ENCODE measurements at regions not wholly inside any gene's neighbourhood (a gene's known extent, or its start where the extent isn't known, plus 50 kb on each side); places are given as distances from the start of the nearest gene placed in this dataset.

GRCh38 chr15:96002890-96003859 is 327.3 kb upstream of the NR2F2 start:
- DNase-seq (ENCODE audit: low read depth in 2 of 2) = no peak

DNA sequence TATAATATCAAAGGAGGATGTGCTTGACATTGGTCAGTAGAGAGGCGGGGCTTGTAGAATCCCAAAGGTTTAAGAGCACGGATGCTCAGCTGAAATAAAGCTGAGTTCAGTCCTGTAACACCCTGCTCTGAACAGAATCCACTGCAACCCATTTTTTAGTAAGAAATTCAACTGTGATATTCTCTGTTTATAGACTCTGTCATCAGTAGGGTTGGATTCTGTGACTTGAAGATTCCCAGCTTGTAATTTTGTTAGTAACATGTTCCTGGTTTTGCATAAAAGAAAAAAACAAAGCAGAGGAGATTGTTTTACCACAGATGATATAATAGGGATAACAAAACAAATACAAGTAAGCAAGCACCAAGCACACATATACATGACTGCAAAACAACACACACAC is 324.6 kb upstream of the NR2F2 start:
- no peak for DNase-seq (ENCODE audit: low read depth in 2 of 2)

GRCh38 chr15:96011136-96011535 is 319.4 kb upstream of the NR2F2 start:
- DNase-seq (ENCODE audit: low read depth in 2 of 2) = no peak

DNA sequence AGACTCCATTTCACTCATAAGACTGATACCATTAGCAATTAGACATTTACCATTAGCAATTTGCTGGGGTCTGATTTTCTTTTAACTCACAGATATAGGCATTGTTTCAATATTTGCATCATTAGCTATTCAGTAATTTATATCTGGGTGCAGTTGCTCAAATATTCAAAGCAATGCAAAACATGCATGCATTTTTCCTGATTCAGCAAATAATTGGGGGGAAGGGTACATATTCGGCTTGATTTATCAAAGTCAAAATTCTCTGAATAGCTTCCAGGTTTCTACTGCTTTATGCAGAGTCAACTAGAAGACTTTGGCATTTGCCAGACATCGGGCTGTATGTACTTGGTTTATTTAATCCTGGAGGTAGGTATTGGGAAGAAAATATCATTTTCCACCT is 315.6 kb upstream of the NR2F2 start:
- DNase-seq (ENCODE audit: low read depth in 2 of 2) = no peak

- no peak for DNase-seq (ENCODE audit: low read depth in 2 of 2)
These were observed 311.4 kb upstream of the NR2F2 start for GRCh38 chr15:96019114-96019513.

GRCh38 chr15:96020133-96020532 is 310.4 kb upstream of the NR2F2 start:
- no peak for DNase-seq (ENCODE audit: low read depth in 2 of 2)

- DNase-seq (ENCODE audit: low read depth in 2 of 2) = no peak
These were observed 309.7 kb upstream of the NR2F2 start for GRCh38 chr15:96020797-96021196.

DNA sequence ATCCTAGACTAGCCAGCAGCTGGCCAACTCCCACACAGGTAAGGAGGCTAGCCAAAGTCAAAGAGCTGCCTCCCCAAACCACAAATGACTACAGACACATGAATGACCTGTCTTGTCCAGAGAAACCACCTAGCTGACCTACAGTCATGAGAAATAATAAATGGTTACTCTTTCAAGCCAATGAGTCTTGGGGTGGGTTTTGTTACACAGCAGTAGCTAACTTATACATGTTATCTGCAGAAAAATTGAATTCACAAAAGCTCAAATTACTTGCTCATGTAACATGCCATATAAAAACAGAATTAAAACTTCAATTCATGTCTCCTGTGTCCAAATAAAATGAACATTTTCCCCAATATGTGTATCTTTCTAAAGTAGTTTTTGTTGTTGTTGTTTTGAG is 307.4 kb upstream of the NR2F2 start:
- DNase-seq (ENCODE audit: low read depth in 2 of 2) = no peak

DNA sequence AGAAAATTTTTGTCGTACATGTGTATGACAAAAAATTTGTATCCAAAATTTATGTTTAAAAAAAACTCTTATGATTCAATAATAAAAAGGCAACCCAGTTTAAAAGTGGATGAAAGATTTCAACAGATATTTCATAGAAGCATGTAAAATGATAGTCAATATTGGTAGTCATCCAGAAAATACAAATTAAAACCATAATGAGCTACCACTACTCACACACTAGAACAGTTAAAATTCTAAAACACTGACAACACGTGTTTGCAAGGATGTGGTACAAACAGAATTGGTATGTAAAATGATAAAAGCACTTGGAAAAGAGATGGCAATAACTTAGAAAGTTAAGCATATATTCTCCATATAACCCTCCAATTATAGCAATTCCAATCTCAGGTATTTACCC is 303.0 kb upstream of the NR2F2 start:
- DNase-seq (ENCODE audit: low read depth in 2 of 2) = no peak

DNA sequence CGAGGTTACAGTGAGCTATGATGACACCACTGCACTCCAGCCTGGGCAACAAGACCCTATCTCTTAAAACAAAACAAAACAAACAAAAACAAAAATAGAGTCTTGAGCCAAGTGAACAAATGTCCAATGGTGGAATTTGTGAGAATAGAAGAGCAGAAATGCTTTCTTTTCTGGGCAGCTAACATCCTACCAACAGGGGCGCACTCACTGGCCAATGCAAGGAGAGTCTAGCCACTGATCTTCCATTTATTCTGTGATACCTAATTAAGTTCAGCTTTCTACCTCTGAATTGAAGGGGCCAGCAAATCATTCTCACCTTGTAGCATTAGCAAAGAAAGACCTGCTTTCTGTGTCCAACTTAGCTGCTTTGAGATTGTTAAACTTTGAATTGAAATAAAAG is 301.9 kb upstream of the NR2F2 start:
- DNase-seq (ENCODE audit: low read depth in 2 of 2) = no peak

- DNase-seq (ENCODE audit: low read depth in 2 of 2) = no peak
These were observed 301.3 kb upstream of the NR2F2 start for GRCh38 chr15:96029172-96029571.

GRCh38 chr15:96031426-96032110 is 298.9 kb upstream of the NR2F2 start:
- no peak for DNase-seq (ENCODE audit: low read depth in 2 of 2)

GRCh38 chr15:96035091-96035490 is 295.4 kb upstream of the NR2F2 start:
- no peak for DNase-seq (ENCODE audit: low read depth in 2 of 2)

- no peak for DNase-seq (ENCODE audit: low read depth in 2 of 2)
These were observed 294.9 kb upstream of the NR2F2 start for GRCh38 chr15:96035635-96036034.

DNA sequence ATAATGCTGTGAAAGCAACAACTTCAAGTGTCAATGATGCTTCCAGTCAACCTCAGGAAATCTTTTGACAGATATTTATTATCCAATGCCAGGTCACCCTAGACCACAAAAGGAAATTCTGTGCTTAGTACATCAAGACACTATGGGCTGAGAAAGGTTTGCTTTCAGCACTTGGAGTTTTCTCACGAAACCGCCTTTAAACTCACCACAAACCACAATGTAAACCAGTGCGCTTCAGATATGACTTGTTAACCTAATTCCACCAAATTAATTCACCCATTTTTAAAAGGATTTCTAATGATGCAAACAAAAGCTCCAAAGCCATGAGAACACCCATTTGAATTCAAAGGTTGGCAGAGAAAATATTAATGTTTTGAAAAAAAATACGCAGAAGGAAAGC is 292.9 kb upstream of the NR2F2 start:
- no peak for DNase-seq (ENCODE audit: low read depth in 2 of 2)

- DNase-seq (ENCODE audit: low read depth in 2 of 2) = no peak
These were observed 292.4 kb upstream of the NR2F2 start for GRCh38 chr15:96038131-96038530.

DNA sequence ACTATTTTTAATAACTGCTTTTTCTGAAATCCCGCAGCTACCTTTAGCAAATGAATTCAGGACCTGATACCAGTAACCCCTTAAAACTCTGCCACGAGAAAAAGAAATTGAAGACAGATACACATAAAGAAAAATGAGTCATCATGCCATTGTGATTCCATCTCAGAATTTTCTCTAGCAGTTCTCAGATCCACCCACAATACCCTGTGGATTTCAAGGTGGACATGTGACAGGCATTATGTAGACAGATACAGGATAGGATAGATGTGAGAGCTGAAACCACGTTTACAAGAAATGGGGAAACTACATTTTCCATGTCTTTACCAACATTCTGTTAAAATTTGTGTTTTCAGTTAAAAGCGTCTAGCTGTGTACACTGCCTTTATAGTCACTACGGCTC is 291.9 kb upstream of the NR2F2 start:
- DNase-seq (ENCODE audit: low read depth in 2 of 2) = no peak

GRCh38 chr15:96041982-96042733 is 288.3 kb upstream of the NR2F2 start:
- no peak for DNase-seq (ENCODE audit: low read depth in 2 of 2)

DNA sequence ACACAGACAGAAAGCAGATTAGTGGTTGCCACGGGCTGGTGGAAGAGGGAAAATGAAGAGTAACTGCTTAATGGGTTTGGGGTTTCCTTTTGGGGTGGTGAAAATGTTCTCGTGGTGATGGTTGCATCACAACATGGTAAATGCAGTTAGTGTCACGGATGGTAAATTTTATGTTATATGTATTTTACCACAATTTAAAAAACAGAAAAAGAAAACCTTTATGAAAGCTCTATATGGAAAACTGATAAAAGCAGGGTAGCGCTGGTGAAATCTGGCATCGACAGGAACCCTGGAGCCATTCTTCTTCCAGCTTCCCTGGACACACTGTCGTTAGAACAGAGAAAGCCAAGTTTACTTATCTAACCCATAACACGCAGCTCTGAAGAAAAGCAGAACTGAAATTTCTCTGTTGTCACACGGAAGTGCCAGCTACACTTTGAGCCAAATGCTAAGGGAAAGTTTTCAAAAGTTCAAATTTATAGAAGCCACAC is 287.7 kb upstream of the NR2F2 start:
- DNase-seq (ENCODE audit: low read depth in 2 of 2) = no peak

GRCh38 chr15:96043591-96044171 is 286.8 kb upstream of the NR2F2 start:
- no peak for DNase-seq (ENCODE audit: low read depth in 2 of 2)

- no peak for DNase-seq (ENCODE audit: low read depth in 2 of 2)
These were observed 283.8 kb upstream of the NR2F2 start for GRCh38 chr15:96046620-96047240.

Measured in stimulated activated CD4-positive, alpha-beta T cell treated with anti-CD3 and anti-CD28 coated beads, Interleukin-12 subunit alpha, Interleukin-12 subunit beta, amount 100 ng/mL, for 24 hours (primary cell).